ENCODE measurements at regions not wholly inside any gene's neighbourhood (a gene's known extent, or its start where the extent isn't known, plus 50 kb on each side); places are given as distances from the start of the nearest gene placed in this dataset.

GRCh38 chr22:19629720-19630419 is 84.4 kb upstream of the SEPTIN5 start (continued):
- TF ChIP-seq, protein P1, sequence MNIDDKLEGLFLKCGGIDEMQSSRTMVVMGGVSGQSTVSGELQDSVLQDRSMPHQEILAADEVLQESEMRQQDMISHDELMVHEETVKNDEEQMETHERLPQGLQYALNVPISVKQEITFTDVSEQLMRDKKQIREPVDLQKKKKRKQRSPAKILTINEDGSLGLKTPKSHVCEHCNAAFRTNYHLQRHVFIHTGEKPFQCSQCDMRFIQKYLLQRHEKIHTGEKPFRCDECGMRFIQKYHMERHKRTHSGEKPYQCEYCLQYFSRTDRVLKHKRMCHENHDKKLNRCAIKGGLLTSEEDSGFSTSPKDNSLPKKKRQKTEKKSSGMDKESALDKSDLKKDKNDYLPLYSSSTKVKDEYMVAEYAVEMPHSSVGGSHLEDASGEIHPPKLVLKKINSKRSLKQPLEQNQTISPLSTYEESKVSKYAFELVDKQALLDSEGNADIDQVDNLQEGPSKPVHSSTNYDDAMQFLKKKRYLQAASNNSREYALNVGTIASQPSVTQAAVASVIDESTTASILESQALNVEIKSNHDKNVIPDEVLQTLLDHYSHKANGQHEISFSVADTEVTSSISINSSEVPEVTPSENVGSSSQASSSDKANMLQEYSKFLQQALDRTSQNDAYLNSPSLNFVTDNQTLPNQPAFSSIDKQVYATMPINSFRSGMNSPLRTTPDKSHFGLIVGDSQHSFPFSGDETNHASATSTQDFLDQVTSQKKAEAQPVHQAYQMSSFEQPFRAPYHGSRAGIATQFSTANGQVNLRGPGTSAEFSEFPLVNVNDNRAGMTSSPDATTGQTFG (tag by site-specific recombination; IDR thresholded peaks at IDR 0.05; ENCODE audit: borderline replicate concordance): no peak
- TF ChIP-seq, protein P2, sequence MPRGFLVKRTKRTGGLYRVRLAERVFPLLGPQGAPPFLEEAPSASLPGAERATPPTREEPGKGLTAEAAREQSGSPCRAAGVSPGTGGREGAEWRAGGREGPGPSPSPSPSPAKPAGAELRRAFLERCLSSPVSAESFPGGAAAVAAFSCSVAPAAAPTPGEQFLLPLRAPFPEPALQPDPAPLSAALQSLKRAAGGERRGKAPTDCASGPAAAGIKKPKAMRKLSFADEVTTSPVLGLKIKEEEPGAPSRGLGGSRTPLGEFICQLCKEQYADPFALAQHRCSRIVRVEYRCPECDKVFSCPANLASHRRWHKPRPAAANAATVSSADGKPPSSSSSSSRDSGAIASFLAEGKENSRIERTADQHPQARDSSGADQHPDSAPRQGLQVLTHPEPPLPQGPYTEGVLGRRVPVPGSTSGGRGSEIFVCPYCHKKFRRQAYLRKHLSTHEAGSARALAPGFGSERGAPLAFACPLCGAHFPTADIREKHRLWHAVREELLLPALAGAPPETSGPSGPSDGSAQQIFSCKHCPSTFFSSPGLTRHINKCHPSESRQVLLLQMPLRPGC (tag by site-specific recombination; IDR thresholded peaks at IDR 0.05): no peak
- TF ChIP-seq ZNF561 (tag by site-specific recombination; IDR thresholded peaks at IDR 0.05; ENCODE audit: borderline replicate concordance): no peak
- TF ChIP-seq OSR2 (tag by site-specific recombination; IDR thresholded peaks at IDR 0.05): no peak
- no peak for TF ChIP-seq ZNF449 (tag by site-specific recombination; IDR thresholded peaks at IDR 0.05)
- TF ChIP-seq GLIS2 (tag by site-specific recombination; IDR thresholded peaks at IDR 0.05): no peak
- no peak for TF ChIP-seq SP3 (tag by site-specific recombination; IDR thresholded peaks at IDR 0.05)
- TF ChIP-seq, protein P3, sequence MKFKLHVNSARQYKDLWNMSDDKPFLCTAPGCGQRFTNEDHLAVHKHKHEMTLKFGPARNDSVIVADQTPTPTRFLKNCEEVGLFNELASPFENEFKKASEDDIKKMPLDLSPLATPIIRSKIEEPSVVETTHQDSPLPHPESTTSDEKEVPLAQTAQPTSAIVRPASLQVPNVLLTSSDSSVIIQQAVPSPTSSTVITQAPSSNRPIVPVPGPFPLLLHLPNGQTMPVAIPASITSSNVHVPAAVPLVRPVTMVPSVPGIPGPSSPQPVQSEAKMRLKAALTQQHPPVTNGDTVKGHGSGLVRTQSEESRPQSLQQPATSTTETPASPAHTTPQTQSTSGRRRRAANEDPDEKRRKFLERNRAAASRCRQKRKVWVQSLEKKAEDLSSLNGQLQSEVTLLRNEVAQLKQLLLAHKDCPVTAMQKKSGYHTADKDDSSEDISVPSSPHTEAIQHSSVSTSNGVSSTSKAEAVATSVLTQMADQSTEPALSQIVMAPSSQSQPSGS (tag by site-specific recombination; IDR thresholded peaks at IDR 0.05; ENCODE audit: low read depth): peak; percentile 67
- TF ChIP-seq AEBP2 (tag by site-specific recombination; IDR thresholded peaks at IDR 0.05; ENCODE audit: borderline replicate concordance): no peak
- TF ChIP-seq, protein P4, sequence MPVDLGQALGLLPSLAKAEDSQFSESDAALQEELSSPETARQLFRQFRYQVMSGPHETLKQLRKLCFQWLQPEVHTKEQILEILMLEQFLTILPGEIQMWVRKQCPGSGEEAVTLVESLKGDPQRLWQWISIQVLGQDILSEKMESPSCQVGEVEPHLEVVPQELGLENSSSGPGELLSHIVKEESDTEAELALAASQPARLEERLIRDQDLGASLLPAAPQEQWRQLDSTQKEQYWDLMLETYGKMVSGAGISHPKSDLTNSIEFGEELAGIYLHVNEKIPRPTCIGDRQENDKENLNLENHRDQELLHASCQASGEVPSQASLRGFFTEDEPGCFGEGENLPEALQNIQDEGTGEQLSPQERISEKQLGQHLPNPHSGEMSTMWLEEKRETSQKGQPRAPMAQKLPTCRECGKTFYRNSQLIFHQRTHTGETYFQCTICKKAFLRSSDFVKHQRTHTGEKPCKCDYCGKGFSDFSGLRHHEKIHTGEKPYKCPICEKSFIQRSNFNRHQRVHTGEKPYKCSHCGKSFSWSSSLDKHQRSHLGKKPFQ (tag by site-specific recombination; IDR thresholded peaks at IDR 0.05): no peak
- TF ChIP-seq ZNF768 (tag by site-specific recombination; IDR thresholded peaks at IDR 0.05): no peak
- TF ChIP-seq BCL11A (tag by site-specific recombination; IDR thresholded peaks at IDR 0.05; ENCODE audit: low read depth): no peak
- TF ChIP-seq EGR2 (tag by site-specific recombination; IDR thresholded peaks at IDR 0.05; ENCODE audit: low read depth): peak; percentile 48
- TF ChIP-seq ZNF624 (tag by site-specific recombination; IDR thresholded peaks at IDR 0.05): no peak
- TF ChIP-seq ZBTB1 (tag by site-specific recombination; IDR thresholded peaks at IDR 0.05): no peak
- TF ChIP-seq ZSCAN5A (tag by site-specific recombination; IDR thresholded peaks at IDR 0.05): no peak
- no peak for TF ChIP-seq ZNF19 (tag by site-specific recombination; IDR thresholded peaks at IDR 0.05; ENCODE audit: low read depth)
- TF ChIP-seq ZNF155 (tag by site-specific recombination; IDR thresholded peaks at IDR 0.05): no peak
- TF ChIP-seq ZNF600 (tag by site-specific recombination; IDR thresholded peaks at IDR 0.05): no peak
- no peak for TF ChIP-seq ZNF146 (tag by site-specific recombination; IDR thresholded peaks at IDR 0.05)
- no peak for TF ChIP-seq ZNF510 (tag by site-specific recombination; IDR thresholded peaks at IDR 0.05; ENCODE audit: insufficient replicate concordance)
- TF ChIP-seq PRDM10 (tag by site-specific recombination; IDR thresholded peaks at IDR 0.05): no peak
- TF ChIP-seq ZNF302 (tag by site-specific recombination; IDR thresholded peaks at IDR 0.05; ENCODE audit: low read depth): no peak

Data from HEK293 (cell line).